Stimulated activated effector memory CD8-positive, alpha-beta T cell treated with anti-CD3 and anti-CD28 coated beads, Interleukin-12 subunit alpha, Interleukin-12 subunit beta, amount 100 ng/mL, for 72 hours (primary cell): ENCODE measurements at regions not wholly inside any gene's neighbourhood (a gene's known extent, or its start where the extent isn't known, plus 50 kb on each side); places are given as distances from the start of the nearest gene placed in this dataset.

Source experiments
- ATAC-seq: fragments of 150-1000 bp; cut with Tn5 transposase; 2 replicates; pipeline ENCODE4 v1.10.0; 2021
- DNase-seq, 2 donors: peaks; one replicate each; pipeline ENCODE4 v3.0.0; 2021 to 2022; ENCODE audit warnings: low spot score in 2 of 2
- H3K27ac Mint-ChIP-seq: one replicate; pipeline ENCODE4 v1.8.0; 2022; ENCODE audit warnings: mild to moderate bottlenecking, mixed read lengths
- H3K36me3 Mint-ChIP-seq: one replicate; pipeline ENCODE4 v1.8.0; 2022; ENCODE audit warnings: mild to moderate bottlenecking, mixed read lengths
- H3K4me1 Mint-ChIP-seq: one replicate; pipeline ENCODE4 v1.8.0; 2022; ENCODE audit warnings: mixed read lengths
- H3K4me3 Mint-ChIP-seq: one replicate; pipeline ENCODE4 v1.8.0; 2022; ENCODE audit warnings: mild to moderate bottlenecking, mixed read lengths
- H3K9me3 Mint-ChIP-seq: one replicate; pipeline ENCODE4 v1.8.0; 2022; ENCODE audit warnings: mixed read lengths

DNA sequence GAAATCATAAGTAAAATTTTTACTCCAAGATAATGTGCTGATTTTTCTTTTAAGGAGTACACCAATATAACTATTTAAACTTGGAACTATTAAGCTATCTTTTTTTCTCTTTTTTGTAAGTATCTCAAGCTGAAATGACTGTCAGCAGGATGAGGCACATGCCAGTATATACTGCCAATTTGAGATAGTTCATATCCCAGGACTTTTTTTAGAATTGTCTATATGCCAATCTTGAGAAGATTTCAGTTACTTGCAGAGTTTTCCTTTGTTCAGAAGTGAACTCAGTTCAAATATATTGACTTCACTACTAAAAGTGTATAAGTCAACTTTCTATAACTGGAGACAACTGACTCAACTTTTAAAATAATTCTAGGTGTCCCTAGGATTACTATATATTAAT, 181.7 kb upstream of the ZNF717 start:
- Mint-ChIP-seq H3K4me1 (no peaks in the 10 kb centered on the region), H3K9me3 (peaks cover 7% of the 10 kb centered on the region), H3K36me3 (no peaks in the 10 kb centered on the region), H3K4me3 (no peak overlapping the region), H3K27ac (no peak overlapping the region)
- DNase-seq (no peak), ATAC-seq (no peak)

GRCh38 chr3:75978686-75979085, 193.3 kb upstream of the ZNF717 start:
- DNase-seq: no peak
- Mint-ChIP-seq H3K9me3 (peaks cover 20% of the 10 kb centered on the region), H3K4me3 (no peak overlapping the region), H3K36me3 (no peaks in the 10 kb centered on the region), H3K4me1 (no peaks in the 10 kb centered on the region), H3K27ac (no peak overlapping the region)
- ATAC-seq: no peak

DNA sequence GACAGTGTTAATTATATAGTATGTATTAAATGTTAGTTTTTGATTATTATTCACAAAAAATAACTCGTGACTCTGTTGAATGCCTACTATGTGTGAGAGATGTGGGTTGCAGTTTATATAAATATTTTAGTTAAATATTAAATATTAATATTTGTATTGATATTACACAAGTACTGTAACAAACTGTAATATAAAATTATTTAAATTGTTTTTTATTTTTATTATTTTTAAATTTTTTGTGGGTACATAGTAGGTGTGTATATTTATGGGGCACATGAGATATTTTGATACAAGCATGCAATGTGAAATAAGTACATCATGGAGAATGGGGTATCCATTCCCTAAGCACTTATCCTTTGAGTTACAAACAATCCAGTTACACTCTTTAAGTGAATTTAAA, 196.1 kb upstream of the ZNF717 start:
- Mint-ChIP-seq H3K4me1 (no peaks in the 10 kb centered on the region), H3K36me3 (no peaks in the 10 kb centered on the region), H3K27ac (no peak overlapping the region), H3K9me3 (peaks cover 12% of the 10 kb centered on the region), H3K4me3 (no peak overlapping the region)
- DNase-seq (no peak), ATAC-seq (no peak)

- Mint-ChIP-seq H3K9me3 (peaks cover 12% of the 10 kb centered on the region), H3K4me3 (no peak overlapping the region), H3K27ac (no peak overlapping the region), H3K36me3 (no peaks in the 10 kb centered on the region), H3K4me1 (no peaks in the 10 kb centered on the region)
- DNase-seq (no peak), ATAC-seq (no peak)
Measured at GRCh38 chr3:75982151-75982550, 196.8 kb upstream of the ZNF717 start.

- ATAC-seq (no peak), DNase-seq (no peak)
- Mint-ChIP-seq H3K4me3 (no peak overlapping the region), H3K4me1 (no peaks in the 10 kb centered on the region), H3K36me3 (no peaks in the 10 kb centered on the region), H3K9me3 (peaks cover 16% of the 10 kb centered on the region), H3K27ac (no peak overlapping the region)
Measured at GRCh38 chr3:75983111-75983510, 197.8 kb upstream of the ZNF717 start.

- Mint-ChIP-seq H3K4me3 (no peak overlapping the region), H3K36me3 (no peaks in the 10 kb centered on the region), H3K4me1 (no peaks in the 10 kb centered on the region), H3K9me3 (peaks cover 16% of the 10 kb centered on the region), H3K27ac (no peak overlapping the region)
- no peak for ATAC-seq
- DNase-seq: no peak
Measured at GRCh38 chr3:75983609-75984290, 198.4 kb upstream of the ZNF717 start.

- Mint-ChIP-seq H3K4me1 (no peaks in the 10 kb centered on the region), H3K36me3 (no peaks in the 10 kb centered on the region), H3K4me3 (no peak overlapping the region), H3K9me3 (peaks cover 13% of the 10 kb centered on the region), H3K27ac (no peak overlapping the region)
- ATAC-seq (no peak), DNase-seq (no peak)
Measured at GRCh38 chr3:75985432-75985831, 200.1 kb upstream of the ZNF717 start.

DNA sequence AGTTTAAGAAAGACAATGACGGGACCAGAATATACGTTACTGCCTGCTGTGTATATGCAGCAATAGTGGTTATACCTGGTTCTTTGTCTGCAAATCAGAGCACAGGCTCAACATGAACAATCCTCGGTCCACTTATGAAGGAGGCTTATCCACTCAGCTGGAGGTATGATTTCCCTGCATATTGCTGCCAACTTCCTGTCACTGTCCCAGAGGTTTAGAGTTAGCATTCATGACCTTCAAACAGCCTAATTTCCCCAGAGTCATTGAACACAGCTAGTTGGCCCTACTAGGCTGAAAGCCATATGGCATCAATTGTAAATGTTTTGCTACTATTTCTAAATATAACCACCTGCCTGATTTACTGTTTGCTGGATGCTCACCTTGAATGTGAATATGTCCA, 224.9 kb upstream of the ZNF717 start:
- Mint-ChIP-seq H3K27ac (no peak overlapping the region), H3K36me3 (no peaks in the 10 kb centered on the region), H3K9me3 (peaks cover 8% of the 10 kb centered on the region), H3K4me1 (no peaks in the 10 kb centered on the region), H3K4me3 (no peak overlapping the region)
- ATAC-seq (no peak), DNase-seq (no peak)

DNA sequence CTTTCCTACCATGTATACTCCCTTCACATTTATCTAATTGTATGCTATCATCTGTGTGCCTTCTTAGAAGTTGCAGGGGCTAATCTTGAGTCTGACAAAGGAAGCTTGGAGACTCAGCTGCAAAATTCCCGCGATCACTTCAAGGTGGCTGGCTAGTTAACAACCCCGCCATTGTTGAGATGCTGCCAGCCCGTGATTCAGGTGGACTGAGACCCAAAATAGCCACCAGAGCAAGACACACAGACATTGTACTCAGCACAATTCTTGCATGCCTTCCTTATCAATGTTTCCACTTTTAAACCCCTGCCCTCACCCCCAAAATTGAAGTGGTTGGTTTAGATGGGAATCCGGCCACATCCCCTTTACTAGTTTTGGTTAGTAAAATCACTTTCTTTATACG, 225.8 kb upstream of the ZNF717 start:
- Mint-ChIP-seq H3K4me1 (no peaks in the 10 kb centered on the region), H3K36me3 (no peaks in the 10 kb centered on the region), H3K4me3 (no peak overlapping the region), H3K9me3 (peaks cover 8% of the 10 kb centered on the region), H3K27ac (no peak overlapping the region)
- DNase-seq (no peak), ATAC-seq (no peak)

- Mint-ChIP-seq H3K9me3 (peaks cover 10% of the 10 kb centered on the region), H3K4me3 (no peak overlapping the region), H3K4me1 (no peaks in the 10 kb centered on the region), H3K36me3 (no peaks in the 10 kb centered on the region), H3K27ac (no peak overlapping the region)
- no peak for DNase-seq
- ATAC-seq: no peak
Measured at GRCh38 chr3:76015496-76015895, 230.1 kb upstream of the ZNF717 start.

GRCh38 chr3:76016111-76016510, 230.8 kb upstream of the ZNF717 start:
- no peak for ATAC-seq
- DNase-seq: no peak
- H3K4me1 Mint-ChIP-seq: no peaks in the 10 kb centered on the region
- H3K27ac Mint-ChIP-seq: no peak overlapping the region
- peaks cover 10% of the 10 kb centered on the region for H3K9me3 Mint-ChIP-seq
- no peaks in the 10 kb centered on the region for H3K36me3 Mint-ChIP-seq
- no peak overlapping the region for H3K4me3 Mint-ChIP-seq

DNA sequence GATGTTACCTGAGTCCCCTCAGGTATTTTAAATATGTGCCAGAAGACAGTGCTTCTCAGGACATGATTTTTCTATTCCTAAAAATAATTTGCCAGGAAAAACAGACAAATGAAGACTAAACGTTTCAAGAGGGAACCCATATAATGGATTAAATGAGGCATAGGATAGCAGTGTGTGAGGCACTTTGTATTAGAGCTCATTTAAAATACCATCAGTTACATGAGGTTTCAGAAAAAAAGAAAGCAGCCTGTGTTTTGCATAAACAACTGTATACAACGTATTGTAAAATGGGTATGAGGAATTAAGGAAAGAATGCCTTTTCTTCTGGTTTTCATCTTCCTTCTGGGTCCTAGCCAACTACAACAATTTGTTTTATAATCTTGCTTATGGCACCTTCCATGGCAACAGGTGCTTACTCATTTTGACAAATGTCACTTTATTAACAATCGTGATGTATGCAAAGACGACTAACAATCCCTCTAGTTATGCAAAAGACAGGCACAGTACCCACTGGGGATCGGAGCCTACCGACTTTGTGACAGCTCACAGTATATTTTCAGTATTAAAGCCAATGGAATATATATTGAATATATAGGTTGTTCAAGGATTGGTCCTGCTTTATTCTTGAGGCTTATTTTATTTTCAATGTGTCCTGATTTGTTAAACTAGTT, 231.6 kb upstream of the ZNF717 start:
- ATAC-seq (no peak), DNase-seq (no peak)
- Mint-ChIP-seq H3K4me1 (no peaks in the 10 kb centered on the region), H3K4me3 (no peak overlapping the region), H3K36me3 (no peaks in the 10 kb centered on the region), H3K27ac (no peak overlapping the region), H3K9me3 (peaks cover 7% of the 10 kb centered on the region)

- DNase-seq (no peak), ATAC-seq (no peak)
- Mint-ChIP-seq H3K27ac (no peak overlapping the region), H3K9me3 (peaks cover 17% of the 10 kb centered on the region), H3K4me3 (no peak overlapping the region), H3K4me1 (no peaks in the 10 kb centered on the region), H3K36me3 (no peaks in the 10 kb centered on the region)
Measured at GRCh38 chr3:76021376-76021775, 236.0 kb upstream of the ZNF717 start.

GRCh38 chr3:76024640-76025039, 239.3 kb upstream of the ZNF717 start:
- no peak overlapping the region for H3K27ac Mint-ChIP-seq
- no peak for DNase-seq

DNA sequence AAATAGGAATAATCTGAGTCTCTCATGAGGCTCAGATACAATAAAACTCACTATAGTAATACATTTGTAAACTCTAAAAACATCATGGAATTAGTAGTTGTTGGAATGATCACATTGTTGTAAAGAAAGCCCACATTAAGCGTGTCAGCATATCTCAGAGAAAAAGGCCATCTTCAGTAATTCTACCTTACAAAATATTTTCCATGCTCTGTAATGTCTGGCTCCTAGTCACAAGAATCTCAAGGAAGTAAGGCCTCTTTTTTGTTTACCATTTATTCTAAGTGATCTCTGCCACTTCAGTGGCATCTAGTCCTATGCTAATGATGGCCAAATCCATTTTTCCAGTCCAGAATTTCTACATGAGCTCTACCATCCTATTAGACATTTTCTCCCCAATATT, 240.2 kb upstream of the ZNF717 start:
- Mint-ChIP-seq H3K27ac (no peak overlapping the region), H3K4me1 (no peaks in the 10 kb centered on the region), H3K36me3 (no peaks in the 10 kb centered on the region), H3K9me3 (peaks cover 23% of the 10 kb centered on the region), H3K4me3 (no peak overlapping the region)
- DNase-seq (no peak), ATAC-seq (no peak)

More at GRCh38 chr3:76024640-76025039, 239.3 kb upstream of the ZNF717 start:
- no peaks in the 10 kb centered on the region for H3K36me3 Mint-ChIP-seq
- ATAC-seq: no peak
- no peak overlapping the region for H3K4me3 Mint-ChIP-seq
- no peaks in the 10 kb centered on the region for H3K4me1 Mint-ChIP-seq
- H3K9me3 Mint-ChIP-seq: peaks cover 25% of the 10 kb centered on the region

GRCh38 chr3:76026379-76026778, 241.0 kb upstream of the ZNF717 start:
- Mint-ChIP-seq H3K36me3 (no peaks in the 10 kb centered on the region), H3K9me3 (peaks cover 21% of the 10 kb centered on the region), H3K4me3 (no peak overlapping the region), H3K27ac (no peak overlapping the region), H3K4me1 (no peaks in the 10 kb centered on the region)
- DNase-seq (no peak), ATAC-seq (no peak)
